ENCODE measurements at regions not wholly inside any gene's neighbourhood (a gene's known extent, or its start where the extent isn't known, plus 50 kb on each side); places are given as distances from the start of the nearest gene placed in this dataset.

DNA sequence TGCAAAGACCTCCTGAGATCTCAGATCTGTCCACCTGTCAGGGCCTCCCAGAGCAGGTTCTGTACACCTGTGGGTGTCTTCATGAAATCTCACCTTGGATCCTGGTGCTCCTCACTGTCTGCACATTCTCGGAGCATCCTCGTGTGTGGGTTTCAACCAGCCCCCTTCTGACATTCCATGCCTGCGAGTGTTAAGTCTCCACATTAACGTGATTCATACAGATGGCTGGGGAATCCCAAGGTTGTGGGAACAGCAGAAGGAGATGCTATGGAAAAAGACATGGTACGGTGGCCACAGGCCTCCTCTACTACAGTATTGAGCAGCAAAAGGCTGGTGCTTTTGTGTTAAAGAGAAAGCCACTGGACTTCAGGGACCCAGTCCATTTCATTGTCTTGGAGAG lies 556.5 kb downstream of the DHX35 start:
- TF ChIP-seq TCF12 (IDR thresholded peaks at IDR 0.05; ENCODE audit: low read depth, low read length) (no peak), POLR2A (IDR thresholded peaks at IDR 0.05; ENCODE audit: control extremely low read depth in 1 of 2, low read depth in 2 of 2, low read length in 2 of 2) (no peak), EZH2 (IDR thresholded peaks at IDR 0.05; ENCODE audit: low read depth, low read length, severe bottlenecking) (no peak), FOSL1 (IDR thresholded peaks at IDR 0.05; ENCODE audit: insufficient read depth, low read depth, low read length) (no peak)
- TF ChIP-seq, protein P1, sequence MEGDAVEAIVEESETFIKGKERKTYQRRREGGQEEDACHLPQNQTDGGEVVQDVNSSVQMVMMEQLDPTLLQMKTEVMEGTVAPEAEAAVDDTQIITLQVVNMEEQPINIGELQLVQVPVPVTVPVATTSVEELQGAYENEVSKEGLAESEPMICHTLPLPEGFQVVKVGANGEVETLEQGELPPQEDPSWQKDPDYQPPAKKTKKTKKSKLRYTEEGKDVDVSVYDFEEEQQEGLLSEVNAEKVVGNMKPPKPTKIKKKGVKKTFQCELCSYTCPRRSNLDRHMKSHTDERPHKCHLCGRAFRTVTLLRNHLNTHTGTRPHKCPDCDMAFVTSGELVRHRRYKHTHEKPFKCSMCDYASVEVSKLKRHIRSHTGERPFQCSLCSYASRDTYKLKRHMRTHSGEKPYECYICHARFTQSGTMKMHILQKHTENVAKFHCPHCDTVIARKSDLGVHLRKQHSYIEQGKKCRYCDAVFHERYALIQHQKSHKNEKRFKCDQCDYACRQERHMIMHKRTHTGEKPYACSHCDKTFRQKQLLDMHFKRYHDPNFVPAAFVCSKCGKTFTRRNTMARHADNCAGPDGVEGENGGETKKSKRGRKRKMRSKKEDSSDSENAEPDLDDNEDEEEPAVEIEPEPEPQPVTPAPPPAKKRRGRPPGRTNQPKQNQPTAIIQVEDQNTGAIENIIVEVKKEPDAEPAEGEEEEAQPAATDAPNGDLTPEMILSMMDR (IDR thresholded peaks at IDR 0.05; ENCODE audit: control extremely low read depth in 1 of 3, insufficient read depth in 1 of 3, low read depth in 1 of 3, low read length in 3 of 3), result no peak
